Fibroblast of skin of back (primary cell): ENCODE measurements at regions not wholly inside any gene's neighbourhood (a gene's known extent, or its start where the extent isn't known, plus 50 kb on each side); places are given as distances from the start of the nearest gene placed in this dataset.
"Not testable (repeated sequence)": the region's sequence is repeated elsewhere in the genome, so short reads cannot be mapped to it uniquely, and the experiment has no call there.

Experiments
- DNase-seq: peaks from one replicate; pipeline ENCODE4 v3.0.0-alpha.2; 2013

- DNase-seq = no peak
These were observed 789.4 kb upstream of the KIF2B start for GRCh38 chr17:53033297-53033696.

- peak; percentile 16 for DNase-seq
These were observed 789.9 kb upstream of the KIF2B start for GRCh38 chr17:53032861-53033271.

- DNase-seq = no peak
These were observed 805.5 kb upstream of the KIF2B start for GRCh38 chr17:53017227-53017626.

- DNase-seq = no peak
These were observed 806.6 kb upstream of the KIF2B start for GRCh38 chr17:53016085-53016484.

- no peak for DNase-seq
These were observed 810.4 kb upstream of the KIF2B start for GRCh38 chr17:53012364-53012763.

- DNase-seq = no peak
These were observed 816.7 kb upstream of the KIF2B start for GRCh38 chr17:53006006-53006405.

- DNase-seq = no peak
These were observed 817.8 kb upstream of the KIF2B start for GRCh38 chr17:53004902-53005301.

GRCh38 chr17:52995881-52996280 is 826.8 kb upstream of the KIF2B start:
- no peak for DNase-seq

GRCh38 chr17:52995147-52995546 is 827.6 kb upstream of the KIF2B start:
- no peak for DNase-seq

GRCh38 chr17:52986056-52986662 is 827.6 kb upstream of the CA10 start:
- DNase-seq = no peak

- DNase-seq = no peak
These were observed 823.8 kb upstream of the CA10 start for GRCh38 chr17:52982331-52982730.

GRCh38 chr17:52979921-52980320 is 821.4 kb upstream of the CA10 start:
- DNase-seq = no peak

GRCh38 chr17:52965856-52966255 is 807.3 kb upstream of the CA10 start:
- no peak for DNase-seq

GRCh38 chr17:52961751-52962150 is 803.2 kb upstream of the CA10 start:
- not testable (repeated sequence) for DNase-seq

- DNase-seq = no peak
These were observed 798.9 kb upstream of the CA10 start for GRCh38 chr17:52957411-52957810.

- DNase-seq = no peak
These were observed 788.9 kb upstream of the CA10 start for GRCh38 chr17:52947418-52947817.

GRCh38 chr17:52938623-52939230 is 780.2 kb upstream of the CA10 start:
- DNase-seq = no peak

GRCh38 chr17:52930581-52930980 is 772.1 kb upstream of the CA10 start:
- DNase-seq = no peak

GRCh38 chr17:52930145-52930544 is 771.6 kb upstream of the CA10 start:
- no peak for DNase-seq

- DNase-seq = no peak
These were observed 765.1 kb upstream of the CA10 start for GRCh38 chr17:52923658-52924057.

- DNase-seq = no peak
These were observed 740.7 kb upstream of the CA10 start for GRCh38 chr17:52899235-52899634.

- no peak for DNase-seq
These were observed 736.8 kb upstream of the CA10 start for GRCh38 chr17:52895272-52895671.

- no peak for DNase-seq
These were observed 733.8 kb upstream of the CA10 start for GRCh38 chr17:52892334-52892733.

GRCh38 chr17:52885882-52886281 is 727.4 kb upstream of the CA10 start:
- DNase-seq = no peak
